Endothelial cell of umbilical vein (primary cell): ENCODE measurements at regions not wholly inside any gene's neighbourhood (a gene's known extent, or its start where the extent isn't known, plus 50 kb on each side); places are given as distances from the start of the nearest gene placed in this dataset.

Source experiments
- BruUV-seq: library from RNA; stranded (reverse); fragments of 400-500 nt; replicated peaks from 2 replicates; lab custom pipeline; 2021; lab: Mats Ljungman, UMichigan
- CTCF ChIA-PET: fragments of 300-600, 350-600 bp; sonication (Branson Sonifier 250); formaldehyde crosslinking; loops from one replicate; lab custom pipeline; 2021; ENCODE audit warnings: antibody characterized with exemption, inconsistent platforms; lab: Charles Lee
- POLR2A ChIA-PET: fragments of 300-600, 350-600 bp; sonication (Branson Sonifier 250); formaldehyde crosslinking; loops from one replicate; lab custom pipeline; 2021; ENCODE audit warnings: antibody characterized with exemption, inconsistent platforms; lab: Charles Lee
- DNase-seq: peaks from one replicate; pipeline ENCODE4 v3.0.0-alpha.2; 2011; ENCODE audit warnings: low read depth, low spot score
- FAIRE-seq: peaks from 2 replicates; lab custom pipeline; 2011; peaks lifted over from hg19 to GRCh38; lab: Jason Lieb, UNC
- H2AFZ ChIP-seq: 2 replicates; pipeline ENCODE4 v1.6.0; 2012; ENCODE audit warnings: low read depth, low read length, control low read depth, inconsistent platforms
- H3K27ac ChIP-seq: 2 replicates; pipeline ENCODE4 v1.5.1; 2011; ENCODE audit warnings: low read depth, mild to moderate bottlenecking, control low read depth, low read length, moderate library complexity; ENCODE audit not compliant: insufficient read depth
- H3K27me3 ChIP-seq, 2 experiments: 2 replicates each; pipeline versions ENCODE4 v1.6.0 to v1.6.1; 2011; ENCODE audit warnings: low read length in 2 of 2, mixed read lengths in 1 of 2; ENCODE audit not compliant: control insufficient read depth in 2 of 2, insufficient read depth in 2 of 2
- H3K36me3 ChIP-seq, 2 experiments: 2 replicates in 1 of 2; 3 replicates in 1 of 2; pipeline ENCODE4 v1.5.1; 2011; ENCODE audit warnings: low read length in 2 of 2, mild to moderate bottlenecking in 1 of 2, moderate library complexity in 1 of 2; ENCODE audit not compliant: control insufficient read depth in 2 of 2, insufficient read depth in 2 of 2; ENCODE audit errors: extremely low read depth in 1 of 2
- H3K4me1 ChIP-seq: 3 replicates; pipeline ENCODE4 v1.5.1; 2011; ENCODE audit warnings: mild to moderate bottlenecking, low read length; ENCODE audit not compliant: control insufficient read depth, insufficient read depth; ENCODE audit errors: extremely low read depth
- H3K4me2 ChIP-seq: 2 replicates; pipeline ENCODE4 v1.6.1; 2011; ENCODE audit warnings: low read length, control low read depth, mixed read lengths; ENCODE audit not compliant: insufficient read depth
- H3K4me3 ChIP-seq, 3 experiments: fragments of 200-600 bp in 1 of 3; sonication (generic), shearing (Covaris generic) in 1 of 3; replicated peaks in 1 of 3; 2 replicates each; pipeline ENCODE4 v1.5.1; 2011 to 2016; ENCODE audit warnings: control low read depth in 3 of 3, low read length in 3 of 3, mild to moderate bottlenecking in 2 of 3, inconsistent platforms in 1 of 3, low read depth in 1 of 3, moderate library complexity in 1 of 3; ENCODE audit not compliant: insufficient read depth in 1 of 3
- H3K79me2 ChIP-seq: 2 replicates; pipeline ENCODE4 v1.6.0; 2012; ENCODE audit warnings: low read length, inconsistent platforms; ENCODE audit not compliant: control insufficient read depth, insufficient read depth
- H3K9ac ChIP-seq: replicated peaks from 2 replicates; pipeline ENCODE3; 2011; ENCODE audit warnings: low read length, control low read depth; ENCODE audit not compliant: insufficient read depth; ENCODE audit errors: extremely low read depth
- H3K9me1 ChIP-seq: replicated peaks from 3 replicates; pipeline ENCODE4 v1.6.0; 2011; ENCODE audit warnings: mild to moderate bottlenecking, low read length; ENCODE audit not compliant: control insufficient read depth, insufficient read depth; ENCODE audit errors: extremely low read depth
- H3K9me3 ChIP-seq: replicated peaks from 2 replicates; pipeline ENCODE4 v1.5.1; 2012; ENCODE audit warnings: low read length, inconsistent platforms; ENCODE audit not compliant: control insufficient read depth, insufficient read depth
- H4K20me1 ChIP-seq: replicated peaks from 2 replicates; pipeline ENCODE3; 2011; ENCODE audit warnings: mild to moderate bottlenecking, low read length; ENCODE audit not compliant: control insufficient read depth, insufficient read depth; ENCODE audit errors: extremely low read depth
- CTCF ChIP-seq, 2 donors: IDR thresholded peaks; 1 replicate in 1 of 2; 2 replicates in 1 of 2; pipeline ENCODE4 v1.5.1; 2011; ENCODE audit warnings: low read length in 2 of 2, mild to moderate bottlenecking in 2 of 2, moderate library complexity in 2 of 2, control low read depth in 1 of 2, inconsistent platforms in 1 of 2, low read depth in 1 of 2; ENCODE audit not compliant: insufficient read depth in 1 of 2; ENCODE audit errors: extremely low read depth in 1 of 2
- EZH2 ChIP-seq: IDR thresholded peaks from 2 replicates; pipeline ENCODE4 v1.6.1; 2012; ENCODE audit warnings: borderline replicate concordance, low read depth, mild to moderate bottlenecking, moderate library complexity, low read length, inconsistent platforms; ENCODE audit not compliant: severe bottlenecking
- FOS ChIP-seq: IDR thresholded peaks from 2 replicates; pipeline ENCODE4 v1.6.1; 2011; ENCODE audit warnings: mild to moderate bottlenecking, low read length, moderate library complexity, borderline replicate concordance; ENCODE audit not compliant: insufficient read depth
- GATA2 ChIP-seq: IDR thresholded peaks from 2 replicates; pipeline ENCODE4 v1.7.0; 2011; ENCODE audit warnings: low read depth, mild to moderate bottlenecking, moderate library complexity, mixed read lengths, low read length; ENCODE audit not compliant: insufficient read length, insufficient read depth
- JUN ChIP-seq: IDR thresholded peaks from 2 replicates; pipeline ENCODE4 v1.6.1; 2011; ENCODE audit warnings: borderline replicate concordance, low read depth; ENCODE audit not compliant: insufficient read length, insufficient read depth
- MAX ChIP-seq: IDR thresholded peaks from 2 replicates; pipeline ENCODE4 v1.6.1; 2011; ENCODE audit not compliant: insufficient read depth, insufficient read length
- MYC ChIP-seq: IDR thresholded peaks from one replicate; pipeline ENCODE4 v1.6.1; 2011; ENCODE audit warnings: mild to moderate bottlenecking, low read depth, low read length
- POLR2A ChIP-seq: IDR thresholded peaks from 2 replicates; pipeline ENCODE4 v1.6.1; 2012; ENCODE audit warnings: low read depth, mild to moderate bottlenecking, control low read depth, low read length
- POLR2AphosphoS5 ChIP-seq: IDR thresholded peaks from 2 replicates; pipeline ENCODE4 v1.6.1; 2012; ENCODE audit warnings: low read depth, mild to moderate bottlenecking, control low read depth, low read length, moderate library complexity; ENCODE audit not compliant: insufficient read depth
- dilution Hi-C: fragments of 300-500 bp; cut with MboI; formaldehyde crosslinking; loops from one replicate; pipeline ENCODE4 v1.15.0; 2019; ENCODE audit warnings: low sequenced_read_pairs; ENCODE audit not compliant: extremely low pct_ligation_motif_present
- intact Hi-C: fragments of 100-400 bp; cut with micrococcal nuclease; formaldehyde crosslinking; loops from one replicate; pipeline ENCODE4 v1.10.0; 2022

GRCh38 chr7:17556247-17556956, 257.9 kb downstream of the AHR start:
- Histone ChIP-seq H3K36me3 (no peaks in the 10 kb centered on the region), H3K4me3 (no peak overlapping the region), H3K27ac (no peak overlapping the region), H3K9me3 (no peaks in the 10 kb centered on the region), H4K20me1 (no peaks in the 10 kb centered on the region), H3K9me1 (no peaks in the 10 kb centered on the region), H3K9ac (no peak overlapping the region), H3K4me2 (no peak overlapping the region), H3K27me3 (no peaks in the 10 kb centered on the region), H2AFZ (no peak overlapping the region), H3K79me2 (no peaks in the 10 kb centered on the region), H3K4me1 (no peaks in the 10 kb centered on the region)
- FAIRE-seq (no peak), DNase-seq (no peak)
- TF ChIP-seq CTCF (IDR thresholded peaks at IDR 0.05; ENCODE audit: extremely low read depth in 1 of 2, insufficient read depth in 1 of 2, low read depth in 1 of 2, low read length in 2 of 2) (no peak), POLR2A (no peak), POLR2AphosphoS5 (no peak), EZH2 (no peak)
- no TSS peak for BruUV-seq
- CTCF ChIA-PET: no interaction called here
- intact Hi-C loops (no loop called here), dilution Hi-C loops (no loop called here)
- POLR2A ChIA-PET: no interaction called here

GRCh38 chr7:17557251-17557671, 258.8 kb downstream of the AHR start:
- dilution Hi-C loops: no loop called here
- FAIRE-seq: no peak
- Histone ChIP-seq H3K79me2 (no peaks in the 10 kb centered on the region), H3K4me1 (no peaks in the 10 kb centered on the region), H3K4me2 (no peak overlapping the region), H3K27me3 (peaks cover 0 to under 1% of the 10 kb centered on the region in 2 experiments), H3K36me3 (no peaks in the 10 kb centered on the region), H3K9me1 (no peaks in the 10 kb centered on the region), H3K9ac (no peak overlapping the region), H2AFZ (no peak overlapping the region), H3K27ac (no peak overlapping the region), H3K4me3 (no peak overlapping the region), H3K9me3 (no peaks in the 10 kb centered on the region), H4K20me1 (no peaks in the 10 kb centered on the region)
- POLR2A ChIA-PET: no interaction called here
- CTCF ChIA-PET: no interaction called here
- no TSS peak for BruUV-seq
- no peak for TF ChIP-seq POLR2AphosphoS5
- TF ChIP-seq JUN: no peak
- no peak for TF ChIP-seq CTCF (IDR thresholded peaks at IDR 0.05; ENCODE audit: extremely low read depth in 1 of 2, insufficient read depth in 1 of 2, low read depth in 1 of 2, low read length in 2 of 2)
- TF ChIP-seq GATA2: no peak
- no peak for TF ChIP-seq FOS
- no peak for TF ChIP-seq MAX
- TF ChIP-seq MYC: no peak
- no peak for TF ChIP-seq EZH2
- no peak for TF ChIP-seq POLR2A
- intact Hi-C loops: no loop called here
- no peak for DNase-seq
